GM18519 (cell line): ENCODE measurements at regions not wholly inside any gene's neighbourhood (a gene's known extent, or its start where the extent isn't known, plus 50 kb on each side); places are given as distances from the start of the nearest gene placed in this dataset.
"Not testable (repeated sequence)": the region's sequence is repeated elsewhere in the genome, so short reads cannot be mapped to it uniquely, and the experiment has no call there.

Experiments
- ATAC-seq: cut with Tn5 transposase; IDR thresholded peaks from one replicate; pipeline ENCODE4 v1.9.1; 2021; ENCODE audit warnings: mild to moderate bottlenecking, moderate library complexity; ENCODE audit not compliant: unreplicated experiment, low FRiP score

DNA sequence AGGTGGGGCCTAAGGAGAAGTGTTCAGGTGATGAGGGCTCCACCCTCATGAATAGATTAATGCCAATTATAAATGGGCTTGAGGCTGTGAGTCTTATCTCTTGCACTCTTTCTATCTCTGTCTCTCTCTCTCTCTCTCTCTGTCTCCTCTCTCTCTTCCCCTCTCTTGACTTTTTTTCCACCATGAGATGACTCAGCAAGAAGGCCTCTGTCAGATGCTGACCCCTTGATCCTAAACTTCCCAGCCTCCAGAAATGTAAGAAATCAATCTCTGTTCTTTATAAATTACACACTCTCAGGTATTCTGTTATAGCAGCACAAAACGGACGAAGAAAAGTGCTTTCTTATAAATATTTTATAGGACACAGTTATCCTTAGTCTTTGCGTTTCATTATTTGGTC is 184.9 kb upstream of the PCDH7 start:
- no peak for ATAC-seq

DNA sequence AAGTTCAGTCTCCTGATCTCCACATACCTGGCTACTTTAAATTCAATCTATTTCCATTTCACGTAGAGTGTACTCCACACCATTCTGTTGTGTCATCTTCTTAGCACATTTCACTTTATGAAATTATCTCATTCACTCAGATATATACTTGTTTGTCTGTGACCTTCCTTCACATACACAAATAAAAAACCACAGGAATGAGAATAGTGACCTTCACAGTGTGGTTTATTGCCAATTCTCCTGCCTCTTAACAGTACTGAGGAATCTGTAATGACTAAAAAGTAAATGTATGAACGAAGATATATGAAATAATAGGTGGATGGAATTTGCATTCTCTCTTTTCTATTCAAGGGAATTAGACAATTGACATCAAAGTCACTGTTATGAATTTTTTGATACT is 183.9 kb upstream of the PCDH7 start:
- ATAC-seq = no peak

DNA sequence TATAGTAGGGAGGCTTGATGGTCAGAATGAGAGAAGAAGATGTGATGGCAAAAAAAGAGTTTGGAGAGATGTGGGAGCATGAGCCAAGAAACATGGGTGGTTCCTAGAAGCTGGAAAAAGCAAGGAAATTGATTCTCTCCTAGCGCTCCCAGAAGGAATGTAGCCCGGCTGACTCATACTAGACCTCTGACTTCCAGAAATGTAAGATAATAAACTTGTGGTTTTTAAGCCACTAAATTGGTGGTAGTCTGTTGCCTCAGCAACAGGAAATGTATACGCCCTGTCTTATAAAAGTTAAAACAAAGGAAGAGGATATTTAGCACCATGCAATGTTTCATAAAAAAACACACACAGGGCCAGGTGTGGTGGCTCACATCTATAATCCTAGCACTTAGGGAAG is 182.7 kb upstream of the PCDH7 start:
- ATAC-seq = no peak

DNA sequence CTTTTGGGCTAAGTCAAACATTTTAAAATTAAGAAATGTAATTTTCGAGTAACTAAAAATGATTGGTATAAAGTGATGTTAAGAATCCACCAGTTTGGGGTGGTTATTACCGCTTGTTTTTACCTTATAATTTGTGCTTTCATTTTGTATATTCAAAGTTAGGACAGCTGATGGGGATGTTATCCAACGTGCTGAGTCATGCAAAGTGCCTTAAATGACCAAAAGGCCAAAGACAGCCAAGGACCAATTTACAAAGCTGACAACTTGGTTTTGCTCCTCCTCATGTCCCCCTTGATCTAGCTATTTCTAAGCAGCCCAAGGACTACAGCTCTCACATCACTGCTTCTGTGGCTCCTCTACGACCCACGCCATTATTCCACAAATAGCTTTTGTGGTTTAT is 181.4 kb upstream of the PCDH7 start:
- no peak for ATAC-seq

DNA sequence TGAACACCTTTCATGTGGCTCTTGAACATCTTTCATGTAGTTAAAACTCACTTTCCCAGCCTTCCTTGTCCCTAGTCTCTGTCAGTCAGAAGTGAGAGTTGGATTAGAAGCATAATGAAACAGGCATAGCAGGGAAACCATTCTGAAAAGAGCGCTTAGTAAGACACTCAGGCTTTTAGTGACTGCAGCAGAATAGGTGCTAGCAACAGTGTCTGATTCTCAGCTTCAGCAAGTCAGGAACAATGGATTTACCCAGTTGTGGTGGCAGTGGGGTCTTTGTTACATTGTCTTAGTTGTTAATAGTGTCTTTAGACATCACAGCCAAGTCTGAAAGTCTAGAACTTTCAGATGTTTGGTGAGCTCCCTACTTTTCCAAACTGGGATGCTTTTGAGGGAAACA is 177.1 kb upstream of the PCDH7 start:
- no peak for ATAC-seq

DNA sequence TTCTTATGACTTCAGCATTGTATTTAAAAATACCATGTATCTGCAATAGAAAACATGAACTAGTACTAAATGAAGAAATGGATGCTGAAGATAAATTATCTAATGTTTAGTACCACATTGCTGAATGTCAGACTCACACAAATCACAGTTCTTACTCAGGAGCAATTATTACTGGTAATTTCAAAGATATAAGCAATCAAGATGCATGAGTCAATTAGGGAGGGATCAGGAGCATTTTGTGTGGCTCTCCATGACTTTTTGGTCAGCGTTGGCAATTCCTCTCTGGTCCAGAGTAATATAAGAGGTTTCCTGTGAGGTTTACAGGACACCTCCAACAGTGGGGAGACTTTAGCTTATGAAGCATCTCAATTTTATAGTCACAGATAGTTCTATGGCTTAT is 167.0 kb upstream of the PCDH7 start:
- ATAC-seq = no peak

DNA sequence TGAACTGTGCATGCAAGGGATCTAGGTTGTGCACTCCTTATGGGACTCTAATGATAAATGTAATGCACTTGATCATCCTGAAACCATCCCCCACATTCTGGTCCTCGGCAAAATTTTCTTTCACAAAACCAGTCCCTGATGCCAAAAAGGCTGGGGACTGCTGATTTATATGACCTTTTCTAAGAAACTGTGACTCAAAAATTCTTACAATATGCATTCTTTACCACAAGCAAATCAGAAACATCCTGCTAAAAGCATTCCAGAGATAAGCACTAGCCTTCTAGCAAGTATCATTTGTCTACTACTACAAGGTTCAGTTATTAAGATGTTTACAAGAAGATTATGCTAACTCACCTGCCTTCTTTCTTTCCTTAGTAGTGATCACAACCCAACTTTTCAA is 166.5 kb upstream of the PCDH7 start:
- no peak for ATAC-seq

DNA sequence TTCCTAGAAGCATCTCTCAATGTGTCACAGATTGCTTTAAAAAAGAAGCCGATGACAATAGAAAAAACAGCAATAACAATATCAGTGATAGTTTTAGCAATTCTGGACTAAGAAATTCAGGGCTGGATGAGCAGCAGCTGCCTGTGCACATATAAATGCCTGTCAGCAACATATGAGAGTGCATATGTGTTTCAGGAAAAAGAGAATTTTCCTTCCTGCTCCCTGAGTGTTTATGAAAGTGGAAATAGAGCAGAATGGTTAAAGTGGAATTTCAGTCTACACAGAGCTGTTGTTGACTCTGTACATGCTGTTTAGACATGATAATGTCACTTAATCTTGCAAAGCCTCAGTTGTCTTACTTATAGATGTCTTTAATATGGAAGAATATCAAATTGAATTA is 164.4 kb upstream of the PCDH7 start:
- no peak for ATAC-seq

DNA sequence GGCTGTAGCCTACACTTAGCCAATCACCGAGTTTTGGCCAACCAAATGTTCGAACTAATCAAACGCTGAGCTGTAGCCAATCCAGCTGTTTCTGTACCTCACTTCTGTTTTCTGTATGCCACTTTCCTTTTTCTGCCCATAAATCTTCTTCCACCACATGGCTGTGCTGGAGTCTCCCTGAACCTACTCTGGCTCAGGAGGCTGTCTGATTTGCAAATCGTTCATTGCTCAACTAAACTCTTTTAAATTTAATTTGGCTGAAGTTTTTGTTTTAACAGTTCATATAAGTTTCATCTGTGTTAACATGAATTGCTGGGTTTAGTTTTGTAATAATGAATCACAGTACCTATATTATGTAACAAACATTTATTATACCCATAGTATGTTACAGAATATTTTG is 160.7 kb upstream of the PCDH7 start:
- no peak for ATAC-seq

DNA sequence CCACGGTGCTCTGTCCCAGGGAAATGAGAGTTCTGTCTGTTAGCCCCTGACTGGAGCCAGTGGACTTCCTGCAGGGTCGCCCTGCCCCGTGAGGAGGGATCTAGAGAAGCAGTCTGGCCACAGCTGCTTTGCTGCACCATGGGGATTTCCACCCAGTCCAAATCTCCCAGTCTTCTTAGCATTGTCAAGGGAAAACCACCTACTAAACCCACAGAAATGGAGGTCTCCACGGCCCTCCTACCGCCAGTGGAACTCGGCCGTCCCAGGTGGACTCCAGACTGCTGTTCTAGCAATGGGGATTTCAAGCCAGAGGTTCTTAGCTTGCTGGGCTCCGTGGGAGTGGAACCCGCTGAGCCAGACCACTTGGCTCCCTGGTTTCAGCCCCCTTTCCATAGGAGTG is 133.3 kb upstream of the PCDH7 start:
- no peak for ATAC-seq

DNA sequence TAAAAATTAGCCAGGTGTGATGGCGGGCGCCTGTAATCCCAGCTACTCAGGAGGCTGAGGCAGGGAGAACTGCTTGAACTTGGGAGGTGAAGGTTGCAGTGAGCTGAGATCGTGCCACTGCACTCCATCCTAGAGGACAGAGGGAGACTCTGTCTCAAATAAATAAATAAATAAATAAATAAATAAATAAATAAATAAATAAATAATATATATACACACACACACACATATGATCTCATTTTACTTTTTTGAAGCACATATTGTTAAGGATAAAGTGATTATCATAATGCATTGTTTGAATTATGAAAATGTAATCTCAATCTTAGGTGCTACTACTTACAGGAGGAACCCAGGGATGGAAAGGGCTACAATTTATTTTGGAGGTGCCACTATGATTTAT is 130.5 kb upstream of the PCDH7 start:
- not testable (repeated sequence) for ATAC-seq

DNA sequence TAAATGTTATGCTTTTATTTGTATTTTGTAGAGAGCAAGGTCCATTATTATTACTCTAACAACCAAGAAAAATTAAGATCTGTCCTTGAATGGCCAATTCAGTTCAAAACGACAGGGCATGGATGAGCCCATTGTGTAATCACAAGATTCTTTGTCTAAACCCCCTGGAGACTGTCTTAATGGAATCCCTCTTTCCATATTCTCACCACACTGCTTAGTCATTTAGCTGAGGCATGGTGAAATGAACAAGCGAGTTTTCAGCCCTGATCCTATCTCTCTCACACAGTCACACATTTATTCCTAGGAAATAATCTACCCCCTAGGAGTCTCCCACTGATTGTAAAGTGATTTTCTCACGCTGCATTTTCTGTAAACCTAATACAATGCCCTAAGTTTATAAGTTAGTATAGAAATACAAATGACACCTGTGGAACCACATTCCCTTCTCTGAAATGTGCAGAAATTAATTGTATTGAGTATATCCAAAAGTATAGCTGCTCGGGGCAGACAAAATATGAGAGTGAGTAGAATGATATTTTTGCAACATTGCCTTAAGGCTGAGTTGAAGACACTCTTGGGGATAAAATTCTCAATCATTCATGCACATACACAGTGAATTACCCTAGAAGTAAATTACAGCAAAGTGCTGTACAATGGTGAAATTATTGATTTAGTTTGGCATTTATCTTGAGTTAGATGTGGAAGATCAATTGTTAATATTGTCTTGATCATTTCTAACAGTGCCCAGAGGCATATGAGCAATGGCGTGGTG is 119.7 kb upstream of the PCDH7 start:
- no peak for ATAC-seq

DNA sequence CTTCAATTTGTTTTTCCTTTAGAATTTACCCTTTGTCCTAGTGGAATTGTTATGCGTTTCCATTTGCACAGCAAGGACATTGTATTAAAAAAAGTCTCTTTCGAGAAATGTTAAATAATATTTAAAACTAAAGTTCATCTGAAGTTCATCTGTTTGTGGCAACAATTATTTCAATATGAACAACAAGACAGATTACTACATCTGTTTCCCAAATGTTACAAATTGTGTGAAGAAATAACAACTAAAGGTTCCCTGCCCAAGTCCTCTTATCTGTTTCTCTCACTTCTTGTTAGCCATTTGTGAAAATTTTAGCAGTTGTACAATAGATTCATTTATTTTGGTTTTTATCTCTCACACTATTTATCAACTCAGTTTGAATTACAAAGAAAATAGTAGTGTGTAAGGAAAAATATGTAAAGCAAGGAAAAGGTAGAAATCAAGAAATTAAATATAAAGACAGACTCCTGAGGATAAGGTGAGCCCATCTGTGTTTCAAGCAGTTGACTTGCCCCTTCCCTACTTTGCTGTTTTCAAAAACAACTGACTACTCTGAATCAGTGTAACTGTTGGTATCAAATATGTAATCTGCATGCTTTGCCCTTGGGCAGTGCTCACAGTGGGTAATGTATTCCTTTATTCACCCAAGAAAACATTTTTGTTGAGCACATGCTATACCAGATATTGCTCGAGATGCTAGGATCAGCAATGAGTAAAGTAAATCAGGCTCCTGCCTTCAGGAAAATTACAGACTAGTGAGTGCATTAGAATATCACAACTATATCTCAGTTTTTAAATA is 118.9 kb upstream of the PCDH7 start:
- no peak for ATAC-seq

DNA sequence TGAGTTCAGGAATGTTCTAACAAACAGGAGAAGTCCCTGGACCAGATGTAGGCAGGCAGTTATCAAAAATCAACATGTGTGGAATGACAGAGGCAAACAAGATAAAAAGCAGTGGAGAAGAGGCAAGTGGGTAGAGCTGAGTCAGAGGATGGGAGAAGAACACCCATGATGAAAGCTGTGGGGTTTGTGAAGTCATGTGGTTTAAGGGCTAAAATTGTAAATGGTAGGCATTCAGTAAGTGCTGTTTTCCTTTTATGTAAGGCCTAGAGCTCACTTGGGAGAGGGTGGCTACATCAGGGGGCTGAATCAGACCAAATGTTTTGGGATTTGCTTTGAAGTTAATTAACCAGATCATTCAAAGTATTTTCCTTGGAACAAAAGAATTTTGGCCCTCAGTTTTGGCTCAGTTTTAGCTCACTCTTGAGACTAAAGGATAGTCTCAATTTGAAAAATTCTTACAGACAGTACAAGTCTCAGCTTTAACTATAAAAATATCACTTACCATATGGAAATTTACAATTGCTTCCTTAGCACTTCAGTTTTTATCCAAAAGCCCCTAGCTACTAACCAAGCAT is 114.5 kb upstream of the PCDH7 start:
- ATAC-seq = no peak

DNA sequence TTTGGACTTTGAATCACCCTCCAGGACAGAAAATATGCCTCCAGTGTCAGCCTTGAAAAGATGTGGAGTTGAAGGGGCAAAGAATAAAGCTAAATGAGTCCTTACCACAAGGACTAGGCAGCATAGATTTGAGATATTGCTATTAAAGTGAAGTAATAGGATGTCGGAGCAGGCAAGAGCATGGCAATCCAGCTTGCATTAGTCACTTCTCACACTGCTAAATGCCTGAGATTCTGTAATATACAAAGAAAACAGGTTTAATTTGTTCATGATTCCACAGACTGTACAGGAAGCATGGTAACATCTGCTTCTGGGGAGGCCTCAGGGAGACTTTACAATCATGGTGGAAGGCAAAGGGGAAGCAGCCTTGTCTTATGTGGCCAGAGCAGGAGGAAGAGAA is 109.8 kb upstream of the PCDH7 start:
- ATAC-seq = no peak

DNA sequence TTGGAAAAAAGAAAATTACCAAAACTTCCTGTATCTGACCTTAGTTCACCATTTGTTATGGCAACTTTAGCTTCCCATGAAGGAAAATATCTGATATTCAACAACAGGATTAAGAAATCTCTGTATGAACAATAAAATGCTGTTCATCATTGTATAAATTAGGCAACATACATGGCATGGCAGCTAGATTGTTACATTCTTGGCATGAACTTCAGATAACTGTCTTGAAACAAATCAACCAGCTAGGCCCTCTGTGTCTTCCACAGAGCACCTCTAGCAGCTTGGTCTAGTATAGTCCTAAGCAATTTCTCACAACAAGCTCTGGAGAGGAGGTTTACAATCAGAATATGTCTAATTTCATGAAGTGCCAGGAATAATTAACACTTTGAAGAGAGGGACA is 105.4 kb upstream of the PCDH7 start:
- no peak for ATAC-seq

DNA sequence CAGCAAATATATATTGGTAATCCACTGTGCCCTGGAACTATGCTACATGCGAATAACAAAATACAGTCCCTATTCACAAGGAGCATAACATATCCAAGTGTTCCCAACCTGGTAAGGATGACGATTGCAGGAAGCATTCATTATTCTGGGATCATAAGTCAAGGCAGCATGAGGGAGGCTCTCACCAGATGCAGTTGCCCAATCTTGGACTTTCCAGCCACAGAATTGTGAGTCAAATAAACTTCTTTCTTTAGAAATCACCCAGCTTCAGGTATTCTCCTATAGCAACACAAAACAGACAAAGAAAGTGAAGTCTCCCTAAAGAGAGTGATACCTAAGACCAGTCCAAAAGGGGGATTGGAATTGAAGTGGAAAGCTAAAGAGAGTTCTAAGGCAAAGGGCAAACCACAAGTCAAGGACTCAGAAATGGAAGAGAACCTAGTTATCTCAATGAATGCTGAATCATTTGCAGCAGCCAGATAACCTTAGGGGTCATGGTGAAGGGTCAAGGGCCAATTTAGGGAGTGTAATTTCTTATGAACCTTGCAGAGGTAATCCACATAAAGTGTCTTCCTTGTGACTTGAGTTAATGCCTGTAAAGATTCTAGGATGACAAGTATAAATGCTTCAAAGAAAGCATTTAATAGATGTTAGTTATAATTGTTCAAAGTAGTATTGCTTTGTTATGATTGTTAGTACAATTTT is 103.1 kb upstream of the PCDH7 start:
- no peak for ATAC-seq

DNA sequence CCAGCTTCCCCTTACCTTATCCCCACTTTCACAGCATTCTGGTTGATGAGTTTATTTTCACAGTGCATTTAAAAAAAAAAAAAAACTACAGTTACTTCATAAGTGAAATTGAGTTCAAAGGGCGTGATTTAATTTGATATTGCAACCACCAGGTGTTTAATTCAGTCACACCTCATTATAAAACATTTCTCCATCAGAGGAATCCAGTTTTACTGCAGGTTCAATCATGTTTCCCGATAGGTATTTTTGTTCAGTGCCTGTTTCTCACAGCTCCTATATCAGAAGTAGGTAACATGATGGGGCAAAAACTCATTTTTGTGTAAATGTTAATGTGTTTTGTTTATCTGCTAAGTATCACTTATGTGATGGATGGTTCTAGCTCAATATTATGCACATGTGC is 102.3 kb upstream of the PCDH7 start:
- no peak for ATAC-seq

DNA sequence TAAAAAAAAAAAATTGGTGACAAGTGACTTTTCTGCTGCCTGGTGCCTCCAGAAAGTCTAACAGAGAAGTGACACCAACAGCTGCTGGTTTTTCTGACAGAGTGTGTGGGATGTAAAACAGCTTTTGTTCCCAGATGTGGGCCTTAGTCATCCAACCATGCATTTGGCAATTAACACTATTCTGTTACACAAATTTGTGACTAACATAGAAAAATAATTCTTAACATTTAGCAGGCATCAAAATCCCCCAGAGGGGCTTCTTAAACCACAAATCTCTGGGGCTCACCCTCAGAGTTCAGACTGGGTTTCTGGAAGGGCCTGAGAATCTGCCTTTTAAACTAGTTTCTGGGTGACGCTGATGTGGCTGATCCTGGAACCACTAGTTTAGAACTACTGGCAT is 100.5 kb upstream of the PCDH7 start:
- no peak for ATAC-seq

DNA sequence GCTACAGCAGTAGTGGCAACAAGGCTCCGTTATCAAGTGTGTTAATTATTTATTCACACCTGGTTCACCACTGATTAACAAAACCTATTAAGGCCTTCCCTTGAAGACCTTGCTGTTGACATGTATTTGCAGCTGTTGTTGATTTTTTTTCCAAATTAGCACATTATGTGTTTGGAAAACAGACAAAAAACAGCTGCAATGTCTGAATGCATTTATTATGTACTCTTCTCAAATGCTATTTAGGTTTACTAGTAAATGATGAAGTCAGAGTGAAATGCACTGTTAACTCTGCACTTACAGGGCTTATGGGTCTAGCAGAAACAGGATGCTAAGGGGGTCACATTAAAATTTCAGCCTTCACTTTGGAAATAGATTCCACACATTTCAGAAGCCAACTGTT is 99.5 kb upstream of the PCDH7 start:
- ATAC-seq = no peak

DNA sequence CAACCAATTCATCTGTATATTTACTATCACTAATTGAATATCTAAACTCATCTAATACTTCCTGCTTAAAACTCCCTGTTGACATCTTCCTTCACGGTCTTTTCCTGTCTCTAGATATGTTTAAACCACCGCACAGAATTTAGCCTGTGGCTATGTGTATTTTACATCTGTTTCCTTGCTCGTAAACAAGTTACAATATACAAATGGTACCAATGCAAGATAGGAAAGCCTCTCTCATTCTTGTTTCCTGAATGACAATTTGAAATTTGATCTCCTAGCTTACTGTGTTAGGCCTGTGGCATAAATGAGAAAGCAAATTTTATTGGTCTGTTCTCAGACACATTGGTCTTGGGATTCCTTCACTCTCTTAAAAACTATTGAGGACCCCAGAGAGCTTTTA is 89.7 kb upstream of the PCDH7 start:
- ATAC-seq = no peak
